Activated naive CD4-positive, alpha-beta T cell treated with anti-CD3 and anti-CD28 coated beads, Interleukin-2, amount 50 U/mL, for 72 hours (primary cell): ENCODE measurements at regions not wholly inside any gene's neighbourhood (a gene's known extent, or its start where the extent isn't known, plus 50 kb on each side); places are given as distances from the start of the nearest gene placed in this dataset.
"Not testable (repeated sequence)": the region's sequence is repeated elsewhere in the genome, so short reads cannot be mapped to it uniquely, and the experiment has no call there.

Experiments used
- ATAC-seq, 2 donors: fragments of 150-1000 bp; cut with Tn5 transposase; 2 replicates each; pipeline ENCODE4 v1.10.0; 2021; ENCODE audit warnings: mild to moderate bottlenecking in 2 of 2, moderate library complexity in 2 of 2
- DNase-seq, 2 donors: peaks; one replicate each; pipeline ENCODE4 v3.0.0; 2021 to 2022; ENCODE audit warnings: low spot score in 2 of 2
- H3K27ac Mint-ChIP-seq, 2 donors: one replicate each; pipeline ENCODE4 v1.8.0; 2022; ENCODE audit warnings: mild to moderate bottlenecking in 2 of 2, mixed read lengths in 2 of 2
- H3K36me3 Mint-ChIP-seq, 2 donors: one replicate each; pipeline ENCODE4 v1.8.0; 2022; ENCODE audit warnings: mixed read lengths in 2 of 2
- H3K9me3 Mint-ChIP-seq, 2 donors: one replicate each; pipeline ENCODE4 v1.8.0; 2022; ENCODE audit warnings: mixed read lengths in 2 of 2

- DNase-seq (no peak), ATAC-seq (no peak)
- Mint-ChIP-seq H3K36me3 (peaks cover 0 to 10% of the 10 kb centered on the region in 2 donors), H3K27ac (no peak overlapping the region), H3K9me3 (peaks cover 16 to 30% of the 10 kb centered on the region in 2 donors)
Measured at GRCh38 chr4:148618856-148619255, 176.6 kb upstream of the NR3C2 start.

DNA sequence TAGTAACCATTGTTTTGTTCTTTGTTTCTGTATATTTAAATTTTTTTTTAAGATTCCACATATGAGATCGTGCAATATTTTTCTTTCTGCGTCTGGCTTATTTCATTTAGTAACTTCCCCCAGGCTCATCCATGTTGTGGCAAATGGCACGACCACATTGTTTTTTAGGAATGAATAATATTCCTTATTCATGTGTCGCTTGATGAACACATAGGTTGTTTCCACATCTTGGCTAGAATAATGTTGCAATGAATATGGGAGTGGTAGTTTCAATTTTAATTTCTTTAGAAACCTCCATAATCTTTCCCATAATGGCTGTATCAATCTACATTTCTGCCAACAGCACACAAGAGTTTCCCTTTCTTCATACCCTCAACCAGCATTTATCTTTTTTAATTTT, 166.8 kb upstream of the NR3C2 start:
- H3K27ac Mint-ChIP-seq = no peak overlapping the region
- peaks cover 0 to 13% of the 10 kb centered on the region in 2 donors for H3K36me3 Mint-ChIP-seq
- no peak for ATAC-seq

GRCh38 chr4:148598418-148599207, 156.4 kb upstream of the NR3C2 start:
- not testable (repeated sequence) for ATAC-seq, H3K27ac Mint-ChIP-seq

More for the DNA sequence above, 166.8 kb upstream of the NR3C2 start:
- peaks cover 6 to 7% of the 10 kb centered on the region in 2 donors for H3K9me3 Mint-ChIP-seq
- no peak for DNase-seq

DNA sequence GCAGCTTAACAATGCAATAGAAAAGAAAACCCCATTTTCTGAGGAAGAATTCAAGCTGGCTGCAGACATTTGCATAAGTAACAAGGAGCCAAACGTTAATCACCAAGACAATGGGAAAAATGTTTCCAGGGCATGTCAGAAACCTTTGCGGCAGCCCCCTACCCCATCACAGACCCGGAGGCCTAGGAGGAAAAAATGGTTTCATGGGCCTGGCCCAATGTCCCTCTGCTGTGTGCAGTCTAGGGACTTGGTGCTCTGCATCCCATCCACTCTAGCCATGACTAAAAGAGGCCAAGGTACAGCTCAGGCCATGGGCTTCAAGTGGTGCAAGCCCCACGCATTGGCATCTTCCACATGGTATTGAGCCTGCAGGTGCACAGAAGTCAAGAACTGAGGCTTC, 147.0 kb upstream of the NR3C2 start:
- no peak for ATAC-seq
- no peak for DNase-seq
- H3K36me3 Mint-ChIP-seq = peaks cover 0 to 26% of the 10 kb centered on the region in 2 donors
- no peak overlapping the region for H3K27ac Mint-ChIP-seq
- H3K9me3 Mint-ChIP-seq = peaks cover 15 to 22% of the 10 kb centered on the region in 2 donors

More at GRCh38 chr4:148598418-148599207, 156.4 kb upstream of the NR3C2 start:
- Mint-ChIP-seq H3K36me3 (peaks cover 15 to 58% of the 10 kb centered on the region in 2 donors), H3K9me3 (peaks cover 31 to 49% of the 10 kb centered on the region in 2 donors)
- not testable (repeated sequence) for DNase-seq

DNA sequence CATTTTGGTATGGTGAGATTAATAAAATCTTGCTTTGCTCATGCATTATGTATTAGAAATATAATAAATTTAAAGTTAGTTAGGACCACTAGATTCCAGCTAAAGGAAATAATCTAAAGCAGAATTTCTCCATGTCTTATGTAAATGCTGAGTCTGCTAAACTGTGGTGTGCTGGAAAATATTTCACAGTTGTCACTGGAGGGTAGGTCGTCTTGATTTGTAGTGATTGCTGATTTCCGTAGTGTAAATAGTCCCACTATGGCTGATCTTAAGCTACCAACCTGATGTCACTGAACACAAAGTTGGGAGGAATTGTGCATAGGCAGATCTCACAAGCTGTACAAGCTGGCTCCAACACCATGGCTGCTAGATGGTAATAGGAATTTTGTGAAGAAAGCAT, 133.4 kb upstream of the NR3C2 start:
- H3K9me3 Mint-ChIP-seq = peaks cover 0 to 4% of the 10 kb centered on the region in 2 donors
- no peak for DNase-seq
- H3K36me3 Mint-ChIP-seq = no peaks in the 10 kb centered on the region
- H3K27ac Mint-ChIP-seq = no peak overlapping the region
- no peak for ATAC-seq

DNA sequence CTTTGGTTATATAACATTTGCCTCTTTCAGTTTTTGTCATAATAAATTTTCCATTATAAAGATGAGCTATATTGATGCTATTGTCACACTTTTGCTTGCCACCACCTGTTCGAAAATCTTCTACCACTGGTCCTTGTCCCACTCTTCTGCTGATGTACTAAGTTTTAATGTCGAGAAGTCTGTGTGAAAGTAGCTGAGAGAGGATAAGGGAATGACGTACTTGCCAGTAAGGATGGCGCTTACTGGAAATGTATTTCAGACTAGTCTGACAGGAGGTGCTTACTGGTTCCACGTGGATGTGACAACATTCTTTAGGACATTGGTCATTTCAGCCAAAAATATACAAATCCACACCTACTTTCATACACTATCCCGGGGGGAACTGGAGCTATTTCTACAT, 132.7 kb upstream of the NR3C2 start:
- Mint-ChIP-seq H3K36me3 (no peaks in the 10 kb centered on the region), H3K9me3 (peaks cover 0 to 8% of the 10 kb centered on the region in 2 donors), H3K27ac (no peak overlapping the region)
- ATAC-seq (no peak), DNase-seq (no peak)

DNA sequence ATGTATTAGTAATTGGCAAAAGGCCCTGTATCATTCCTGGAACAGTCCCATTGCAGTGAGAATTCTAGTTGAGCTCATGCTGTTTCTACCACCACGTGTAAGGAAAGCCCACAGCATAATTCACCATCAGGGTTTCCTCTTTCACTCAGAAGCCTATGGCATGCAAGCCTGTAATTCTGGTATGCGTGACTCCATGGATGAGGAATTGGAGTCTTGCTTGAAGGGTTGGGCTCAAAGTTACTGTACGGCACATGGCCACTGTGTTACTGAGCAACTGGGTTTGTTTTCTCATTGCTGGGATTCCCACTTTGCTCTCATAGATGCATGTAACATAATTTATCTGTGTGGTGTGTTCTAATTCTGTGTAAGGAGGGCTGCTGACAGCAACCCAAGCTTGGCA, 132.3 kb upstream of the NR3C2 start:
- peaks cover 0 to 12% of the 10 kb centered on the region in 2 donors for H3K9me3 Mint-ChIP-seq
- no peak overlapping the region for H3K27ac Mint-ChIP-seq
- DNase-seq (no peak), ATAC-seq (no peak)
- H3K36me3 Mint-ChIP-seq = no peaks in the 10 kb centered on the region

DNA sequence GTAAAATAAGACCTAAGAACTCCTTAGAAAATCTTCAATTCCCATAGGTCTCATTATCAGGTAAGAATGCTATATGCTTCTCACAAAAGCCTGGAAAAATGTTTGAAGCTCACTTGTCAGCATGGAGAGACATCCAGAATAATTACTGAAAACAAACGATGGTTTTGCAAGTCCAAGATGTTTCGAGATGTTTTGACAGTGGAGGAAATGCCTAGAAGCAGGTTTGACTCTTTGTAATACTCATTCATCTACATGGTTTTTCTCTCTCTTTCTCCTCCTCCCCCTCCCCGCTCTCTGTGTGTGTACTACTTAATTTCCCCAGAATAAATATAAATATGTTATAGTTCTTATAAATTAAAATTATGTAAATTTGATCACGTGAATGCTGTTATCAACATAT, 131.9 kb upstream of the NR3C2 start:
- H3K27ac Mint-ChIP-seq = no peak overlapping the region
- peaks cover 0 to 2% of the 10 kb centered on the region in 2 donors for H3K36me3 Mint-ChIP-seq
- DNase-seq (no peak), ATAC-seq (no peak)
- peaks cover 1 to 13% of the 10 kb centered on the region in 2 donors for H3K9me3 Mint-ChIP-seq

- Mint-ChIP-seq H3K36me3 (peaks cover 0 to 7% of the 10 kb centered on the region in 2 donors), H3K27ac (no peak overlapping the region), H3K9me3 (peaks cover 5 to 19% of the 10 kb centered on the region in 2 donors)
- DNase-seq = no peak
- no peak for ATAC-seq
Measured at GRCh38 chr4:148573296-148573695, 131.1 kb upstream of the NR3C2 start.

- ATAC-seq (no peak), DNase-seq (no peak)
- Mint-ChIP-seq H3K36me3 (peaks cover 0 to 7% of the 10 kb centered on the region in 2 donors), H3K27ac (no peak overlapping the region), H3K9me3 (peaks cover 9 to 17% of the 10 kb centered on the region in 2 donors)
Measured at GRCh38 chr4:148565801-148566200, 123.6 kb upstream of the NR3C2 start.

DNA sequence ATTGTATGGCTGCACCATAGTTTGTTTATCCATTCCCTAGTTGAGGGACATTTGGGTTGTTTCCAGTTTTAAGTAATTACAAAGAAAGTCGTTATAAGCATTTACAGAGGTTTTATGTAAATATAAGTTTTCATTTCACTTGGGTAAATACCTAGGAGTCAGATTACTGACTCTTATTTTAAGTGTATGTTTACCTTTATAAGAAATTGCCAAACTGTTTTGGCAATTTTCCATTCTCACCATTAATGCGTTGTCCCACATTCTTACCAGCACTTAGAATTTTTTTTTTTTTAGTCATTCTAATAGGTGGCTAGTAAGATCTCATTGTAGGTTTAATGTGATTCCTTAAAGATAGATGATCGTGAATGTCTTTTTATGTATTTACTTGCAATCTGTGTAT, 121.5 kb upstream of the NR3C2 start:
- Mint-ChIP-seq H3K27ac (no peak overlapping the region), H3K9me3 (peaks cover 2 to 4% of the 10 kb centered on the region in 2 donors), H3K36me3 (peaks cover 0 to 2% of the 10 kb centered on the region in 2 donors)
- ATAC-seq (no peak), DNase-seq (no peak)

DNA sequence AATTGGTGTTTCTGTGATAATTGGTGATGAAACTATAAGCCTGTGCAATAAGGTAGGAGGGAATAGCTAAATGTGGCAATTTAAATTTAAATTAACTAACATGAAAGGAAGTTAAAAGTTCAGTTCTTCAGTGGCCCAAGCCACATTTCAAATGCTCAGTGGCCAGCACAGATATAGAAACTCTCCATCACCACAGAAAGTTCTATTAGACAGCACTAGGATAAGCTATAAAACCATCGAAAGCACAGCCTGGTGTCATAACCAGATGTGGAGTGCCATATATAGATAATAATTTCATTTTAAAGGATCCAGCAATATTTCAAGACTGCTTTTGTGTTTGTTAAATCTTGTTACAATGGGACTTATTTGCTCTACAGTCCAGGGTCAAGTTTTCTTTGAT, 119.3 kb upstream of the NR3C2 start:
- DNase-seq = no peak
- no peaks in the 10 kb centered on the region for H3K9me3 Mint-ChIP-seq
- H3K27ac Mint-ChIP-seq = no peak overlapping the region

DNA sequence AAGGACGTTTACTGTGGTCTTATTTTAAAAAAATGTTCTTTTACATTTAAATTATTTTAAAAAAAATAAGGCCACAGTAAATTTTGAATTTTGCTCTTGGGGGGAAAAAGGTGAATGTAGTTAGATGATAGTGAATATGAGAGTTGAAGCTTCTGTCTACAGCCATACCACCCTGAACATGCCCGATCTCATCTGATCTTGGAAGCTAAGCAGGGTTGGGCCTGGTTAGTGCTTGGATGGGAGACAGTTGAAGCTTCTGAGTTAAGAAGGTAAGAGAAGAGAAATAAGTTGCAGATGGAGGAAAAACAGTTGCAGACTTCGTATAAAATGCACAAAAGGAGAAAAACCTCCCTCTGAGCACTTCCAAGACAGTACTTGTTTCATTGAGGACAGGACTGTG, 115.6 kb upstream of the NR3C2 start:
- ATAC-seq (no peak), DNase-seq (peak in 1 of 2 donors; percentile 3)
- H3K9me3 Mint-ChIP-seq = no peaks in the 10 kb centered on the region
- H3K36me3 Mint-ChIP-seq = no peaks in the 10 kb centered on the region
- H3K27ac Mint-ChIP-seq = no peak overlapping the region

More for the DNA sequence above, 119.3 kb upstream of the NR3C2 start:
- no peaks in the 10 kb centered on the region for H3K36me3 Mint-ChIP-seq
- ATAC-seq = no peak

DNA sequence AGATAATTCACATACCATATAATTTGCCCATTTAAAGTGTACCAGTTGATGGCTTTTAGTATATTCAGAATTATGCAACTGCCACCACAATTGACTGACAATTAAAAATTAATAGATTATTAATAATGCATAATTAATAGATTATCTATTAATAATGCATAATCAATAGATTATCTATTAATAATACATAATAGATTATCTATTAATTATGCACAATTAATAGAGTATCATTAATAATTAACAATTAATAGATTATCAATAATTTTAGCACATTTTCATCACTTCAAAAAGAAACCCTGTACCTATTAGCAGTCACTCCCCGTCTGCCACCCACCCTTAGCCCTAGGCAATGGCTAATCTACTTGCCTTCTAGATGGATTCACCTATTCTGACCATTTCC, 108.6 kb upstream of the NR3C2 start:
- no peak for DNase-seq
- no peak for ATAC-seq
- peaks cover 0 to 2% of the 10 kb centered on the region in 2 donors for H3K9me3 Mint-ChIP-seq
- peaks cover 0 to 3% of the 10 kb centered on the region in 2 donors for H3K36me3 Mint-ChIP-seq
- no peak overlapping the region for H3K27ac Mint-ChIP-seq

DNA sequence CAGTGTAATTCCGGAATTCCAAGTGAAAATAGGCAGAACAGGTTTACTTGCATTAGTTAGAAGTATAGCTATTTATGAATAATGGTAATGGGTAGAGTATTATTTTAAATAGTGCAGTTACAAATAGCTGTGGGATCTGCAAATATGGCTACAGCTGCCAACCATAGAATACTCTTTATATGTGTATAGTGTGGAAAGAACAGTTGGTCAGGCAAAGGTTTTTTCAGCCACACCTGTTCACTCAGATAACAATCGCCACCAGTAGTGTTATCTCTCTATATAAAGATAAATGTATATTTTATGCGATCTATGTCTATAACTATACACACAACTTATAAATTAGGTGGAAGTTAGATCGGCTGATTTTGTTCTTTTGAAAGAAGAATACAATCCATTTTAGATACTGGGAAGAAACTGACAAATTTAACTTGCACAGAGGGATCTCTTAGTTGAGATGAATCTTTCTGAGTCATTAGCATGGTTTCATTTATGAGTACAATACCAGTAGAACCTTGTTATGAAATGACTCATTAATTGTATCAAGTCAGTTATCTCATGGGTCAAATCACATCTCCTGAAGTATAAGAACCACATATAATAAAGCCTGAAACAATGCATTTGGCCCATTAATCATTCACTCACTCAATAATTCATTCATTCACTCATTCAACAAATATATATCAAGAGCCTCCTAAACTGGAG, 100.9 kb upstream of the NR3C2 start:
- Mint-ChIP-seq H3K36me3 (peaks cover 0 to 6% of the 10 kb centered on the region in 2 donors), H3K9me3 (peaks cover 0 to 4% of the 10 kb centered on the region in 2 donors), H3K27ac (no peak overlapping the region)
- ATAC-seq (peak; percentile 51 to 79), DNase-seq (no peak)

GRCh38 chr4:148540622-148541326, 98.6 kb upstream of the NR3C2 start:
- Mint-ChIP-seq H3K27ac (no peak overlapping the region), H3K36me3 (peaks cover 0 to 2% of the 10 kb centered on the region in 2 donors), H3K9me3 (peaks cover 0 to 7% of the 10 kb centered on the region in 2 donors)
- DNase-seq = no peak
- ATAC-seq = no peak

- no peak for DNase-seq
- H3K9me3 Mint-ChIP-seq = peaks cover 8 to 12% of the 10 kb centered on the region in 2 donors
- no peak for ATAC-seq
- no peak overlapping the region for H3K27ac Mint-ChIP-seq
- H3K36me3 Mint-ChIP-seq = peaks cover 7 to 13% of the 10 kb centered on the region in 2 donors
Measured at GRCh38 chr4:148539387-148539786, 97.2 kb upstream of the NR3C2 start.
